ENCODE measurements at regions not wholly inside any gene's neighbourhood (a gene's known extent, or its start where the extent isn't known, plus 50 kb on each side); places are given as distances from the start of the nearest gene placed in this dataset.
A peak's percentile ranks its signal among the peaks of the same experiment; 100 is the strongest.

GRCh38 chr20:40966103-40966502, 62.5 kb upstream of the TOP1 start:
- 85% methylated on average over 2 of the region's 2 CpGs; no CpG with 5 or more reads in 1 of the 2 experiments for WGBS, 2 experiments (ENCODE audit: extremely low coverage in 1 of 2, insufficient coverage in 1 of 2, insufficient read length in 1 of 2, insufficient replicate concordance in 2 of 2, low coverage in 1 of 2, low lambda C conversion rate in 2 of 2, missing lambda C conversion rate in 1 of 2)
- Histone ChIP-seq H3K27me3 (replicated peaks in 1 of 4; ENCODE audit: control insufficient read depth in 3 of 4, extremely low read depth in 1 of 4, insufficient read depth in 3 of 4, low read length in 3 of 4) (no peaks in the 10 kb centered on the region), H3K79me1 (ENCODE audit: low read depth, low read length) (no peaks in the 10 kb centered on the region), H2AFZ (ENCODE audit: low read length) (peak overlapping the region; percentile 84; the same call in 1 of the 2 replicates), H3K9ac (replicated peaks in 1 of 4; ENCODE audit: extremely low read depth in 1 of 4, low read depth in 3 of 4, low read length in 3 of 4) (no peak overlapping the region), H3K36me3 (ENCODE audit: control insufficient read depth in 2 of 4, insufficient read depth in 4 of 4, low read length in 3 of 4) (no peaks in the 10 kb centered on the region), H4K20me1 (replicated peaks in 1 of 2; ENCODE audit: control insufficient read depth in 1 of 2, insufficient read depth in 2 of 2, low read length in 2 of 2) (no peaks in the 10 kb centered on the region), H2BK12ac (ENCODE audit: low read depth, low read length) (no peak overlapping the region), H2AK5ac (ENCODE audit: low read depth, low read length) (no peak overlapping the region), H4K8ac (ENCODE audit: extremely low read depth, insufficient read depth, low read length) (no peak overlapping the region), H3K4me2 (ENCODE audit: insufficient read depth in 1 of 2, low read depth in 2 of 2, low read length in 2 of 2) (no peak overlapping the region), H3K23ac (ENCODE audit: insufficient read length) (no peak overlapping the region), H2BK120ac (replicated peaks; ENCODE audit: low read depth, low read length) (no peak overlapping the region), H3K4ac (replicated peaks; ENCODE audit: insufficient read length, low read depth, low read length) (no peak overlapping the region), H3K79me2 (ENCODE audit: control insufficient read depth in 1 of 2, insufficient read depth in 2 of 2, low read length in 2 of 2) (no peaks in the 10 kb centered on the region), H3K14ac (ENCODE audit: insufficient read length) (no peak overlapping the region), H2BK20ac (ENCODE audit: low read length) (no peak overlapping the region), H2BK5ac (ENCODE audit: low read depth, low read length) (no peak overlapping the region), H3K23me2 (ENCODE audit: low read depth, low read length) (no peaks in the 10 kb centered on the region), H4K5ac (ENCODE audit: insufficient read length, low read depth, low read length) (no peak overlapping the region), H4K91ac (replicated peaks; ENCODE audit: insufficient read length, low read length) (no peak overlapping the region), H3K18ac (ENCODE audit: extremely low read depth, low read length) (no peak overlapping the region), H2BK15ac (ENCODE audit: low read length) (no peak overlapping the region), H3K4me1 (replicated peaks in 1 of 4; ENCODE audit: control insufficient read depth in 3 of 4, insufficient read depth in 4 of 4, low read length in 3 of 4) (peaks cover 0 to 3% (median under 1%) of the 10 kb centered on the region in 4 experiments; a peak in 3 of 7 replicates), H3K56ac (replicated peaks; ENCODE audit: insufficient read length, low read depth, low read length) (no peak overlapping the region), H3K9me3 (ENCODE audit: insufficient read depth in 2 of 2, low read depth in 1 of 2, low read length in 1 of 2) (no peaks in the 10 kb centered on the region), H3K4me3 (ENCODE audit: extremely low read depth in 1 of 4, insufficient read depth in 2 of 4, low read depth in 3 of 4, low read length in 4 of 4) (no peak overlapping the region), H3K27ac (ENCODE audit: low read depth, low read length) (no peak overlapping the region)
- ChIA-PET POLR2A (ENCODE audit: partially characterized antibody) (interaction anchor here (0.6 to 0.9 kb wide), 2 partner anchors 64 to 234 kb away, joined by 3 read pairs; no protein-coding TSS in a partner anchor), CTCF (ENCODE audit: partially characterized antibody) (interaction anchor here (0.6 to 6.4 kb wide), 52 partner anchors 9 to 1837 kb away, joined by 3 to 99 read pairs (median 4); partner anchors contain the start of gene LPIN3)
- DNase-seq (ENCODE audit: low read depth in 1 of 2, low spot score in 2 of 2) (peak in 1 of 2 experiments; percentile 63), FAIRE-seq (no peak)
- TF ChIP-seq CHD1 (IDR thresholded peaks at IDR 0.05; ENCODE audit: low read depth, low read length) (no peak), JUN (IDR thresholded peaks at IDR 0.05; ENCODE audit: low read depth, low read length) (no peak), KDM4A (IDR thresholded peaks at IDR 0.05; ENCODE audit: low read depth, low read length, severe bottlenecking) (no peak), RAD21 (IDR thresholded peaks at IDR 0.05 in 1 of 2, conservative IDR thresholded peaks at IDR 0.05 in 1 of 2; ENCODE audit: low read depth in 2 of 2, low read length in 2 of 2) (peak; percentile 64 to 71), CTCF (IDR thresholded peaks at IDR 0.05; ENCODE audit: control extremely low read depth in 1 of 3, insufficient read depth in 1 of 3, low read depth in 1 of 3, low read length in 3 of 3) (peak; percentile 54 to 77 (median 74))
